GM12878 (cell line): ENCODE measurements at regions not wholly inside any gene's neighbourhood (a gene's known extent, or its start where the extent isn't known, plus 50 kb on each side); places are given as distances from the start of the nearest gene placed in this dataset.

Source experiments
- ATAC-seq: fragments of 200-7000 bp; cut with Tn5 transposase; 3 replicates; pipeline ENCODE4 v1.9.1; 2020; ENCODE audit warnings: mild to moderate bottlenecking, moderate library complexity
- BruUV-seq: library from RNA; stranded (reverse); fragments of 400-500 nt; replicated peaks from 2 replicates; lab custom pipeline; 2021; lab: Mats Ljungman, UMichigan
- CTCF ChIA-PET: fragments of 300-600 bp; sonication (Branson Sonifier 250); formaldehyde crosslinking; extraction: SDS; loops from one replicate; lab custom pipeline; 2021; ENCODE audit warnings: inconsistent platforms; lab: Yijun Ruan, JAX
- POLR2A ChIA-PET: fragments of 350-600 bp; formaldehyde crosslinking; extraction: SDS; loops from one replicate; lab custom pipeline; 2021; ENCODE audit warnings: inconsistent platforms; lab: Charles Lee
- RAD21 ChIA-PET: fragments of 300-600 bp; sonication (Branson Sonifier 250); formaldehyde crosslinking; loops from one replicate; lab custom pipeline; 2023; ENCODE audit warnings: antibody characterized with exemption; ENCODE audit not compliant: unreplicated experiment; lab: Charles Lee
- SMC1A ChIA-PET: fragments of 300-600 bp; sonication (Branson Sonifier 250); formaldehyde crosslinking; loops from one replicate; lab custom pipeline; 2023; ENCODE audit not compliant: unreplicated experiment, uncharacterized antibody; lab: Charles Lee
- DNase-seq: peaks from one replicate; pipeline ENCODE4 v3.0.0-alpha.2; 2011; ENCODE audit warnings: low read depth, low spot score
- FAIRE-seq: peaks from 3 replicates; lab custom pipeline; 2011; peaks lifted over from hg19 to GRCh38; lab: Jason Lieb, UNC
- H2AFZ ChIP-seq: 2 replicates; pipeline ENCODE4 v1.6.0; 2011; ENCODE audit warnings: low read depth, low read length, control low read depth; ENCODE audit not compliant: control insufficient read depth
- H3K27ac ChIP-seq: 2 replicates; pipeline ENCODE4 v1.5.1; 2011; ENCODE audit warnings: control low read depth; ENCODE audit not compliant: control insufficient read depth, insufficient read depth
- H3K27me3 ChIP-seq, 2 experiments: replicated peaks in 1 of 2; 2 replicates each; pipeline versions ENCODE4 v1.6.0 to v1.6.1; 2011; ENCODE audit warnings: low read length in 1 of 2; ENCODE audit not compliant: control insufficient read depth in 2 of 2, insufficient read depth in 2 of 2
- H3K36me3 ChIP-seq, 2 experiments: 2 replicates each; pipeline ENCODE4 v1.5.1; 2011; ENCODE audit warnings: low read length in 1 of 2; ENCODE audit not compliant: control insufficient read depth in 2 of 2, insufficient read depth in 2 of 2
- H3K4me1 ChIP-seq: 2 replicates; pipeline ENCODE4 v1.6.1; 2011; ENCODE audit warnings: mild to moderate bottlenecking, low read length, moderate library complexity, mixed read lengths; ENCODE audit not compliant: control insufficient read depth, insufficient read depth
- H3K4me2 ChIP-seq: 2 replicates; pipeline ENCODE4 v1.6.0; 2011; ENCODE audit warnings: control low read depth; ENCODE audit not compliant: control insufficient read depth, insufficient read depth
- H3K4me3 ChIP-seq: fragments of 200-600 bp; sonication (generic); 2 replicates; pipeline ENCODE4 v1.5.1; 2016
- H3K79me2 ChIP-seq: 2 replicates; pipeline ENCODE4 v1.6.0; 2011; ENCODE audit warnings: low read length; ENCODE audit not compliant: control insufficient read depth, insufficient read depth
- H3K9ac ChIP-seq: 2 replicates; pipeline ENCODE4 v1.8.0; 2011; ENCODE audit warnings: low read length, control low read depth, mixed read lengths; ENCODE audit not compliant: control insufficient read depth, insufficient read depth
- H3K9me3 ChIP-seq: replicated peaks from 3 replicates; pipeline ENCODE4 v1.5.1; 2011; ENCODE audit warnings: mild to moderate bottlenecking, low read length; ENCODE audit not compliant: control insufficient read depth, insufficient read depth
- H4K20me1 ChIP-seq: 2 replicates; pipeline ENCODE4 v1.6.0; 2011; ENCODE audit not compliant: control insufficient read depth, insufficient read depth
- CBX3 ChIP-seq: fragments of 200-600 bp; sonication (generic); IDR thresholded peaks from 2 replicates; pipeline ENCODE4 v1.6.1; 2016; ENCODE audit warnings: low read depth, borderline replicate concordance
- CTCF ChIP-seq, 3 experiments: IDR thresholded peaks in 2 of 3; conservative IDR thresholded peaks in 1 of 3; 2 replicates each; pipeline ENCODE4 v1.5.1; 2011; ENCODE audit warnings: low read depth in 3 of 3, low read length in 3 of 3, mild to moderate bottlenecking in 3 of 3, control low read depth in 2 of 3, moderate library complexity in 2 of 3, inconsistent platforms in 1 of 3, mixed read lengths in 1 of 3; ENCODE audit not compliant: control insufficient read depth in 2 of 3, insufficient read depth in 1 of 3; ENCODE audit errors: extremely low read depth in 1 of 3
- NFIC ChIP-seq: IDR thresholded peaks from 2 replicates; pipeline ENCODE4 v1.6.1; 2012; ENCODE audit warnings: low read depth, mild to moderate bottlenecking, inconsistent platforms, low read length, moderate library complexity
- RAD21 ChIP-seq: IDR thresholded peaks from 2 replicates; pipeline ENCODE4 v1.6.1; 2011; ENCODE audit warnings: mild to moderate bottlenecking, low read depth, low read length, moderate library complexity; ENCODE audit not compliant: insufficient read depth
- SKIL ChIP-seq: fragments of 450-650 bp; IDR thresholded peaks from 2 replicates; pipeline ENCODE4 v1.6.1; 2017; ENCODE audit warnings: mild to moderate bottlenecking, low read depth, inconsistent platforms; ENCODE audit not compliant: poor library complexity, severe bottlenecking
- STAT3 ChIP-seq: IDR thresholded peaks from 2 replicates; pipeline ENCODE4 v1.6.1; 2011; ENCODE audit warnings: low read depth, low read length, improper control_type of control experiment
- TCF3 ChIP-seq: IDR thresholded peaks from 2 replicates; pipeline ENCODE4 v1.6.1; 2012; ENCODE audit warnings: low read depth, mild to moderate bottlenecking, low read length, borderline replicate concordance; ENCODE audit not compliant: insufficient read depth
- ZBTB11 ChIP-seq: fragments of 450-650 bp; formaldehyde crosslinking; IDR thresholded peaks from 2 replicates; pipeline ENCODE4 v1.5.0; 2022; ENCODE audit warnings: mild to moderate bottlenecking, missing genetic modification characterization
- WGBS: methylation state at CpG from one replicate; pipeline ENCODE4 v1.1.6; 2016; ENCODE audit warnings: low lambda C conversion rate; ENCODE audit not compliant: insufficient replicate concordance, insufficient coverage; ENCODE audit errors: missing lambda C conversion rate; 5-methylcytosine and 5-hydroxymethylcytosine counted together
- in situ Hi-C: fragments of 300-500 bp; cut with MboI; formaldehyde crosslinking; loops from 9 replicates; pipeline ENCODE4 v1.14.3; 2018; ENCODE audit warnings: mixed read lengths
- intact Hi-C: fragments of 100-400 bp; cut with micrococcal nuclease; formaldehyde crosslinking; loops from one replicate; pipeline ENCODE4 v1.14.2; 2022; ENCODE audit not compliant: unreplicated experiment

GRCh38 chr11:134014511-134014910, 54.4 kb upstream of the JAM3 start:
- Histone ChIP-seq H3K9ac (no peak overlapping the region), H4K20me1 (no peaks in the 10 kb centered on the region), H3K79me2 (no peaks in the 10 kb centered on the region), H3K27ac (no peak overlapping the region), H2AFZ (no peak overlapping the region), H3K4me1 (no peaks in the 10 kb centered on the region), H3K36me3 (no peaks in the 10 kb centered on the region), H3K9me3 (no peaks in the 10 kb centered on the region), H3K4me3 (no peak overlapping the region), H3K4me2 (no peak overlapping the region), H3K27me3 (peaks cover 0 to 9% of the 10 kb centered on the region in 2 experiments; a peak in 2 of 4 replicates)
- ChIA-PET SMC1A (no interaction called here), CTCF (no interaction called here), POLR2A (no interaction called here), RAD21 (no interaction called here)
- DNase-seq (no peak), FAIRE-seq (no peak), ATAC-seq (no peak)
- TF ChIP-seq CTCF (IDR thresholded peaks at IDR 0.05 in 2 of 3, conservative IDR thresholded peaks at IDR 0.05 in 1 of 3; ENCODE audit: control insufficient read depth in 2 of 3, extremely low read depth in 1 of 3, insufficient read depth in 1 of 3, low read depth in 3 of 3, low read length in 3 of 3) (0 out of 6 replicates have a peak, but pooled peaks of 1 of the 3 experiments have one; percentile 8), TCF3 (no peak)
- WGBS: 27% methylated on average over 5 of the region's 5 CpGs
- BruUV-seq: no TSS peak
- in situ Hi-C loops (no loop called here), intact Hi-C loops (no loop called here)

GRCh38 chr11:134015556-134015955, 53.3 kb upstream of the JAM3 start:
- ChIA-PET SMC1A (no interaction called here), POLR2A (no interaction called here), RAD21 (no interaction called here), CTCF (no interaction called here)
- no peaks in the 10 kb centered on the region for H3K79me2 ChIP-seq
- H3K9ac ChIP-seq: no peak overlapping the region
- H3K4me2 ChIP-seq: no peak overlapping the region
- BruUV-seq: no TSS peak
- H2AFZ ChIP-seq: no peak overlapping the region
- no peaks in the 10 kb centered on the region for H3K36me3 ChIP-seq
- H3K4me1 ChIP-seq: no peaks in the 10 kb centered on the region
- 42% methylated on average over 5 of the region's 5 CpGs for WGBS
- intact Hi-C loops (no loop called here), in situ Hi-C loops (no loop called here)
- no peak overlapping the region for H3K27ac ChIP-seq
- peaks cover 3 to 9% of the 10 kb centered on the region in 2 experiments; a peak in 2 of 4 replicates for H3K27me3 ChIP-seq
- ATAC-seq (no peak), DNase-seq (no peak), FAIRE-seq (no peak)
- no peaks in the 10 kb centered on the region for H4K20me1 ChIP-seq
- H3K9me3 ChIP-seq: no peaks in the 10 kb centered on the region
- no peak overlapping the region for H3K4me3 ChIP-seq
- no peak for TF ChIP-seq CBX3
- no peak for TF ChIP-seq SKIL
- no peak for TF ChIP-seq NFIC
- no peak for TF ChIP-seq RAD21
- no peak for TF ChIP-seq STAT3
- TF ChIP-seq ZBTB11: no peak
